Psoas muscle (tissue), 7 donors: ENCODE measurements at regions not wholly inside any gene's neighbourhood (a gene's known extent, or its start where the extent isn't known, plus 50 kb on each side); places are given as distances from the start of the nearest gene placed in this dataset.
"Not testable (repeated sequence)": the region's sequence is repeated elsewhere in the genome, so short reads cannot be mapped to it uniquely, and the experiment has no call there.

Experiments used
- ATAC-seq, 4 donors: fragments of 200-7000 bp; cut with Tn5 transposase; one replicate each; pipeline ENCODE4 v1.9.1; 2020; ENCODE audit warnings: moderate library complexity in 3 of 4, mild to moderate bottlenecking in 2 of 4
- DNase-seq, 2 donors: peaks; one replicate each; pipeline ENCODE4 v3.0.0-alpha.2; 2020
- H3K27ac ChIP-seq: fragments of 200-600 bp; one replicate; pipeline ENCODE4 v1.8.0; 2022
- H3K27me3 ChIP-seq, 3 donors: fragments of 200-600 bp in 1 of 3; one replicate each; pipeline versions ENCODE4 v1.6.1 to v1.8.0; 2013 to 2022; ENCODE audit warnings: low read length in 2 of 3, mild to moderate bottlenecking in 2 of 3, moderate library complexity in 1 of 3; ENCODE audit not compliant: insufficient read depth in 3 of 3
- H3K36me3 ChIP-seq, 2 donors: fragments of 200-600 bp in 1 of 2; one replicate each; pipeline versions ENCODE4 v1.6.1 to v1.8.0; 2013 to 2022; ENCODE audit warnings: low read depth in 1 of 2, mild to moderate bottlenecking in 1 of 2, moderate library complexity in 1 of 2; ENCODE audit not compliant: insufficient read depth in 1 of 2
- H3K4me1 ChIP-seq: fragments of 200-600 bp; one replicate; pipeline ENCODE4 v1.8.0; 2022
- H3K4me3 ChIP-seq: fragments of 200-600 bp; one replicate; pipeline ENCODE4 v1.8.0; 2022; ENCODE audit warnings: mild to moderate bottlenecking
- H3K9me3 ChIP-seq: fragments of 200-600 bp; one replicate; pipeline ENCODE4 v1.8.0; 2022
- WGBS, 3 donors: extraction: QIAGEN DNeasy Blood & Tissue Kit; methylation state at CpG; one replicate each; pipeline versions ENCODE4 v1.1.6 to v1.1.7; 2013; 5-methylcytosine and 5-hydroxymethylcytosine counted together
- intact Hi-C, 2 donors: fragments of 100-400 bp; cut with DNase I; formaldehyde crosslinking; loops; one replicate each; pipeline versions ENCODE4 v1.11.0 to v1.14.2; 2022
- TF ChIP-seq, protein P1 (sequence below): fragments of 200-600 bp; IDR thresholded peaks from one replicate; pipeline ENCODE4 v1.8.0; 2022; ENCODE audit warnings: antibody characterized with exemption
- donor health status: healthy with polysubstance abuse.
- donor health status: DM: no; HTN: no; CAD: no; lungs with moderate emphysema.
- donor health status: Bipolar disorder and iron deficiency.
- donor health status: healthy.
- donor health status: DM: yes; HTN: yes; CAD: no.
- donor health status: DM: no; HTN: no; CAD: no.
- donor health status: DM: yes; HTN: yes; CAD: no.

DNA sequence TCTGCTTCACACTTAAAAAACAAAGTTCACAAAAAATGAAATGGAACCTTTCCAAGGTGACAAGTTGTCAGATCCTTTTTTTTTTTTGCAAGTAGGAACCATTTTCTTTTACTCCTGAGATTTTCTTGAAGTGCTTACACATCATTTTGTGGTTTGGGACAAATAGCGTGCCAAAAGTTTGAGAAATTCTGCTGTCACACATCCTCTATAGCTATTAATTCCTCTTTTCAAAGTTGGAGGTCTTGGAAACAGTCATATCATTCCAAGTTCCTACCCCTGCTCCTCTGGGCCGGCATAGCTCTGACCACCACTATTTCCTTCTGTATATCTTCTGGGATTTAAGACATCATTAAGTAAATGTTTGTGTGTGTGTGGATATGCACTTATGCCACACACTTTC is 421.6 kb upstream of the SLC10A2 start:
- DNase-seq: no peak
- Histone ChIP-seq H3K4me1 (no peaks in the 10 kb centered on the region), H3K9me3 (no peaks in the 10 kb centered on the region), H3K4me3 (no peak overlapping the region), H3K27me3 (no peaks in the 10 kb centered on the region), H3K27ac (no peak overlapping the region), H3K36me3 (no peaks in the 10 kb centered on the region)
- no peak for ATAC-seq
- 52 to 66% (median 66%) methylated on average over 2 of the region's 2 CpGs for WGBS, 3 donors
- intact Hi-C loops: no loop called here
- TF ChIP-seq, protein P1, sequence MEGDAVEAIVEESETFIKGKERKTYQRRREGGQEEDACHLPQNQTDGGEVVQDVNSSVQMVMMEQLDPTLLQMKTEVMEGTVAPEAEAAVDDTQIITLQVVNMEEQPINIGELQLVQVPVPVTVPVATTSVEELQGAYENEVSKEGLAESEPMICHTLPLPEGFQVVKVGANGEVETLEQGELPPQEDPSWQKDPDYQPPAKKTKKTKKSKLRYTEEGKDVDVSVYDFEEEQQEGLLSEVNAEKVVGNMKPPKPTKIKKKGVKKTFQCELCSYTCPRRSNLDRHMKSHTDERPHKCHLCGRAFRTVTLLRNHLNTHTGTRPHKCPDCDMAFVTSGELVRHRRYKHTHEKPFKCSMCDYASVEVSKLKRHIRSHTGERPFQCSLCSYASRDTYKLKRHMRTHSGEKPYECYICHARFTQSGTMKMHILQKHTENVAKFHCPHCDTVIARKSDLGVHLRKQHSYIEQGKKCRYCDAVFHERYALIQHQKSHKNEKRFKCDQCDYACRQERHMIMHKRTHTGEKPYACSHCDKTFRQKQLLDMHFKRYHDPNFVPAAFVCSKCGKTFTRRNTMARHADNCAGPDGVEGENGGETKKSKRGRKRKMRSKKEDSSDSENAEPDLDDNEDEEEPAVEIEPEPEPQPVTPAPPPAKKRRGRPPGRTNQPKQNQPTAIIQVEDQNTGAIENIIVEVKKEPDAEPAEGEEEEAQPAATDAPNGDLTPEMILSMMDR: no peak

DNA sequence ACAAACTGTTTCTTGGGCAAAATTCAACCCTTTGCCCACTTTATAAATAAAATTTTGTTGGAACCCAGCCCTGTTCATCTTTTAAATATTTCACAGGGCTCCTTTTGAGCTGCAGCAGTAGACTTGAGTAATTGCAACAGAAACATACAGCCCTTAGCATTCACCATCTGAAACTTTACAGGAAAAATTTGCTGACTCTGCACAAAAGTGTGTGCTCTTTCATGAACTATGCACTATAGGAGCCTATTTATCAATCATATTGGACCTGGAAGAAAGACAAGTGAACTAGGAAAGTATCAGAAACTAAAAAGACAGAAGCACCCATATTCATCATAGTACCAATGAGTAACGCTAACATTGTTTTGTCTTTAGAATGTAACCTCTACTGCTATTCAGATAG is 406.9 kb upstream of the SLC10A2 start:
- intact Hi-C loops: no loop called here
- Histone ChIP-seq H3K27me3 (no peaks in the 10 kb centered on the region), H3K4me3 (no peak overlapping the region), H3K27ac (no peak overlapping the region), H3K9me3 (no peaks in the 10 kb centered on the region), H3K36me3 (no peaks in the 10 kb centered on the region), H3K4me1 (no peaks in the 10 kb centered on the region)
- TF ChIP-seq, protein P1: no peak
- 97 to 99% (median 97%) methylated on average over 1 of the region's 1 CpG for WGBS, 3 donors
- no peak for DNase-seq
- no peak for ATAC-seq

DNA sequence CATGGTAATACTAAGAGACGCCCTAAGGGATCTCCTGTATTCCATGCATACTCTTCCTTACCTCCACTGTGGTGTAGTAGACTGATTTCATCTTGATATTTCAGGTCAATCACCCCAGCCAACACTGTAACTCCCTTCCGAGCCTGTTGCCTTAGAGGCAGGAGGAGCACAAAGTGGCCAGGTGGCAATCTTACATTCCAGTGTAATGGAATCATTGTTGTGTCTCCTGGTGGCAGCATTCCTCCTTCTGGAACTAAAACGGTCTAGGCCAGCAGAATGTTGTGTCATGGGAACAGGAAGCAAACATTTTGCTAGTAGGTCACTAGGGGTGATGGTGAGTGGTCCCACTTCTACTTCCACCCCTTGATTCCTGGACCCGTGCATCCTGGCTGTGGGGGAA is 405.7 kb upstream of the SLC10A2 start:
- intact Hi-C loops: no loop called here
- TF ChIP-seq, protein P1: no peak
- WGBS, 3 donors: 59 to 67% (median 64%) methylated on average over 4 of the region's 4 CpGs
- ATAC-seq (no peak), DNase-seq (no peak)
- Histone ChIP-seq H3K4me3 (no peak overlapping the region), H3K36me3 (no peaks in the 10 kb centered on the region), H3K27me3 (no peaks in the 10 kb centered on the region), H3K9me3 (no peaks in the 10 kb centered on the region), H3K27ac (no peak overlapping the region), H3K4me1 (no peaks in the 10 kb centered on the region)

DNA sequence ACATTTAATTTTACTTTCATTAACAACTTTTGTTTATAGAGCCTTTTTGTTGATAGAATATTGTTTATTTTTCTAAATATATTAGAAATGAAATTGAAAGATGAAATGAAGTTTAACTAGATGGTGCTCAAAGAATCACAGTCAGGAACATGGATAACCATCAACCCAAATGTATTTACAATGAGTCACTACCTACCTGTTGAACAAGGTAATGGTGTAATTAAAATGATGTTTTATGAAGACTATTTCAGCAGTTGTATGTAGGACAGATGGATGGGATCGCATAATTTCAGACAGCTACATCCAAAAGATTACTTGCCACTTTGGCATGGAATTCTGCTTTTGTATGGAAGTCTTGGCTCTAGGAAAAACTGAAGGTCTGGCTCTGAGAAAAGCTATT is 403.6 kb upstream of the SLC10A2 start:
- Histone ChIP-seq H3K4me1 (no peaks in the 10 kb centered on the region), H3K36me3 (no peaks in the 10 kb centered on the region), H3K27me3 (no peaks in the 10 kb centered on the region), H3K4me3 (no peak overlapping the region), H3K27ac (no peak overlapping the region), H3K9me3 (no peaks in the 10 kb centered on the region)
- ATAC-seq (no peak), DNase-seq (no peak)
- TF ChIP-seq, protein P1: no peak
- 80 to 83% (median 83%) methylated on average over 1 of the region's 1 CpG for WGBS, 3 donors
- intact Hi-C loops: no loop called here

DNA sequence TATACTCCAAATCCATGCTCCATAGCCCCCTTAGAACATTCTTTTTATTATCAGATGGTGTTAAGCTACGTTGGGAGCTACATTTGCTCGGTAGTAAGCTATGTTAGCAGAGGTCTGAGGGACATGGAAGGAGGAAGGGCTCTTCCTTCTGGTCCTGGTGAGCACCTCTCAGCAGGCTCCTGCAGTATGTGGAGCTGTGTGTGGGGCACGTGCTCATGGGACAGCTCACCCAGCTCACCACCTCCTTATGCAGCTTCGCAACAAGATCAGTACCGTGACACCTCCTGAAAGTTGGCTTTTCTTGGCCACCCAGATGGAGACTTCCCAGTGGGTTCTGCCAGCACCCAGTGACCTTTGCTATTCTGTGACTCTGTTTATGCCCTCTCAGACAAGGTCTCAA is 400.5 kb upstream of the SLC10A2 start:
- H3K9me3 ChIP-seq: no peaks in the 10 kb centered on the region
- TF ChIP-seq, protein P1: no peak
- H3K27ac ChIP-seq: no peak overlapping the region
- no peaks in the 10 kb centered on the region for H3K36me3 ChIP-seq
- no peak for ATAC-seq
- intact Hi-C loops: no loop called here
- 75 to 84% (median 77%) methylated on average over 5 of the region's 5 CpGs for WGBS, 3 donors
- H3K27me3 ChIP-seq: no peaks in the 10 kb centered on the region
- no peaks in the 10 kb centered on the region for H3K4me1 ChIP-seq
- no peak overlapping the region for H3K4me3 ChIP-seq
- no peak for DNase-seq

DNA sequence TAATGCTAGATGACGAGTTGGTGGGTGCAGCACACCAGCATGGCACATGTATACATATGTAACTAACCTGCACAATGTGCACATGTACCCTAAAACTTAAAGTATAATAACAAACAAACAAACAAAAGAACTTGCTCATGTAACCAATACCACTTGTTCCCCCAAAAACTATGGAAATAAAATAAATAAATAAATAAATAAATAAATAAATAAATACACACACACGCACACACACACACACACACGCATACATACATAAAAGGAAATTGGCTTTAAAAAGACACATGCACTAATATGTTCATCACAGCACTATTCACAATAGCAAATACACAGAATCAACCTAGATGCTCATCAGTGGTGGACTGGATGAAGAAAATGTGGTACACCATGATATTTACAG is 394.0 kb upstream of the SLC10A2 start:
- H3K27ac ChIP-seq, H3K4me1 ChIP-seq, H3K27me3 ChIP-seq, H3K9me3 ChIP-seq, ATAC-seq, DNase-seq, H3K36me3 ChIP-seq, H3K4me3 ChIP-seq, intact Hi-C loops: not testable (repeated sequence)
- WGBS, 3 donors: 66 to 76% (median 73%) methylated on average over 2 to 3 of the region's 3 CpGs

DNA sequence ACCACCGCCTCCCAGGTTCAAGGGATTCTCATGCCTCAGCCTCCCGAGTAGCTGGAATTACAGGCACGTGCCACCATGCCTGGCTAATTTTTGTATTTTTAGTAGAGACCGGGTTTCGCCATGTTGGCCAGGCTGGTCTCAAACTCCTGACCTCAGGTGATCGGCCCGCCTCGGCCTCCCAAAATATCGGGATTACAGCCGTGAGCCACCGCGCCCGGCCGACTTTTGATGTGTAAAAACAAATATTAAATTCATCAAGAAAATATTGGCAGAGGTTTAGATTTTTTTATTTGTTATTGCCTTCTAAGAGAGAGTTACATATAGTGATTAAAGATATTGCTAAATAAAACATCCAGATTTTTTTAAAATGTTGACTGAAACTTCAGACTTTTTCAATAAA is 390.8 kb upstream of the SLC10A2 start:
- H3K36me3 ChIP-seq, DNase-seq, ATAC-seq, H3K4me1 ChIP-seq, H3K4me3 ChIP-seq, H3K27ac ChIP-seq, intact Hi-C loops, H3K27me3 ChIP-seq, H3K9me3 ChIP-seq: not testable (repeated sequence)
- 93 to 98% (median 96%) methylated on average over 14 of the region's 14 CpGs for WGBS, 3 donors
